PC-9 (cell line): ENCODE measurements at regions not wholly inside any gene's neighbourhood (a gene's known extent, or its start where the extent isn't known, plus 50 kb on each side); places are given as distances from the start of the nearest gene placed in this dataset.

Experiments
- BruUV-seq: library from RNA; stranded (reverse); fragments of 400-500 nt; replicated peaks from 2 replicates; lab custom pipeline; 2021; lab: Mats Ljungman, UMichigan
- CTCF ChIA-PET: fragments of 300-600 bp; sonication (Branson Sonifier 250); formaldehyde crosslinking; loops from one replicate; lab custom pipeline; 2022; ENCODE audit warnings: antibody characterized with exemption; lab: Charles Lee
- POLR2A ChIA-PET: fragments of 300-600 bp; sonication (Branson Sonifier 250); formaldehyde crosslinking; loops from one replicate; lab custom pipeline; 2022; ENCODE audit warnings: antibody characterized with exemption; ENCODE audit not compliant: unreplicated experiment; lab: Charles Lee
- DNase-seq, 2 experiments: peaks; one replicate each; pipeline versions ENCODE4 v3.0.0 to v3.0.0-alpha.2; 2015 to 2022; ENCODE audit warnings: mixed read lengths in 1 of 2
- H2AFZ ChIP-seq: fragments of 200-600 bp; sonication (generic); 2 replicates; pipeline ENCODE4 v1.8.1; 2017; ENCODE audit warnings: antibody characterized with exemption
- H3F3A ChIP-seq: fragments of 200-600 bp; sonication (generic); 2 replicates; pipeline ENCODE4 v1.8.1; 2017; ENCODE audit warnings: antibody characterized with exemption, mild to moderate bottlenecking, low read depth; ENCODE audit not compliant: insufficient read depth
- H3K27ac ChIP-seq: fragments of 200-600 bp; sonication (generic); 2 replicates; pipeline ENCODE4 v1.6.1; 2016; ENCODE audit warnings: mixed run types
- H3K27me3 ChIP-seq: fragments of 200-600 bp; sonication (generic); 2 replicates; pipeline ENCODE4 v1.6.1; 2016; ENCODE audit warnings: low read depth, mixed run types; ENCODE audit not compliant: insufficient read depth
- H3K36me3 ChIP-seq: fragments of 200-600 bp; sonication (generic); 2 replicates; pipeline ENCODE4 v1.6.1; 2016; ENCODE audit warnings: low read depth, mixed run types
- H3K4me1 ChIP-seq: fragments of 200-600 bp; sonication (generic); replicated peaks from 2 replicates; pipeline ENCODE4 v1.6.1; 2016; ENCODE audit warnings: mixed run types; ENCODE audit not compliant: insufficient read depth
- H3K4me2 ChIP-seq: fragments of 200-600 bp; sonication (generic); 2 replicates; pipeline ENCODE4 v1.6.1; 2017; ENCODE audit warnings: mixed run types
- H3K4me3 ChIP-seq: fragments of 200-600 bp; sonication (generic); 2 replicates; pipeline ENCODE4 v1.6.1; 2016; ENCODE audit warnings: mixed run types
- H3K79me2 ChIP-seq: fragments of 200-600 bp; sonication (generic); 2 replicates; pipeline ENCODE4 v1.6.1; 2017; ENCODE audit warnings: low read depth, mixed run types
- H3K9me2 ChIP-seq: fragments of 200-600 bp; sonication (generic); 2 replicates; pipeline ENCODE4 v1.8.1; 2017; ENCODE audit warnings: mild to moderate bottlenecking; ENCODE audit not compliant: insufficient read depth
- H3K9me3 ChIP-seq: fragments of 200-600 bp; sonication (generic); 2 replicates; pipeline ENCODE4 v1.8.1; 2016; ENCODE audit warnings: low read depth; ENCODE audit not compliant: insufficient read depth
- H4K20me1 ChIP-seq: fragments of 200-600 bp; sonication (generic); 2 replicates; pipeline ENCODE4 v1.8.1; 2017; ENCODE audit not compliant: insufficient read depth
- EZH2 ChIP-seq: fragments of 200-600 bp; sonication (generic); IDR thresholded peaks from 2 replicates; pipeline ENCODE4 v1.8.0; 2017; ENCODE audit warnings: antibody characterized with exemption, low read depth
- intact Hi-C: fragments of 100-400 bp; cut with micrococcal nuclease; formaldehyde crosslinking; loops from one replicate; pipeline ENCODE4 v1.10.0; 2022; ENCODE audit not compliant: unreplicated experiment
- TF ChIP-seq, protein P1 (sequence below): fragments of 200-600 bp; sonication (generic); conservative IDR thresholded peaks from 2 replicates; pipeline ENCODE4 v1.6.1; 2017; ENCODE audit warnings: mixed run types, antibody characterized with exemption, mild to moderate bottlenecking, moderate library complexity

DNA sequence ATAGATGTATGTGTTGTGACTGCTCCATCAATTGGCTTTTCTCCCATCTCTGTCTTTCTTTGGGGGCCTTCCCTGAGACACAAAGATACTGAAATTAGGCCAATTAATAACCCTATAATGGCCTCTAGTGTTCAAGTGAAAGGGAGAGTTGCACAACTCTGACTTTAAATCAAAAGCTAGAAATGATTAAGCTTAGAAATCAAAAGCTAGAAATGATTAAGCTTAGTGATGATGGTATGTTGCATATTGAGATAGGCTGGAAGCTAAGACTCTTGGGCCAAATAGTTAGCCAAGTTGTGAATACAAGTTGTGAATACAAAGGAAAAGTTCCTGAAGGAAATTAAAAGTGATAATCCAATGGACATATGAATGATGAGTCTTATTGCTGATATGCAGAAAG lies 452.9 kb upstream of the AGA start:
- BruUV-seq: no TSS peak

DNA sequence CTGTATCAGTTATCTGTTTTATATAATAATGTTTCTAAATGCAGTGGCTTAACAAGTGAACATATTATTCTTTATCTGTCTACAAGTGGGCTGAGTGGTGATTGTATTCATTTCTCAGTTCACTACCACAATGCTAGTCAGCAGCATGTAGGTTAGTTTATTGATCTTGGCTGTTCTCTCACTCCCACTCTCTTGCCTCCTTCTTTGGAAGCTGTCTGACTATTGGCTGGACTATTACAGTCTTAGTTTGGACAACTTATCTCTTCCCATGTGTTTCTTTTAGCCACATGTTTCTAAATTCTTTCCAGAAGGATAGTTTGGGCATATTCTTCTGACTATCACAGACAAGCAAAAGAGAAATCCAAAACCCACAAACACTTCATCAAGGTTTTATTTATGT lies 459.5 kb upstream of the AGA start:
- H3K4me2 ChIP-seq: no peak overlapping the region
- CTCF ChIA-PET: no interaction called here
- no peaks in the 10 kb centered on the region for H4K20me1 ChIP-seq
- POLR2A ChIA-PET: no interaction called here
- H3K9me3 ChIP-seq: no peaks in the 10 kb centered on the region
- intact Hi-C loops: no loop called here
- H3K27ac ChIP-seq: no peak overlapping the region
- H2AFZ ChIP-seq: no peak overlapping the region
- no peaks in the 10 kb centered on the region for H3F3A ChIP-seq
- DNase-seq: no peak
- H3K27me3 ChIP-seq: no peaks in the 10 kb centered on the region
- BruUV-seq: no TSS peak
- no peaks in the 10 kb centered on the region for H3K4me1 ChIP-seq
- no peaks in the 10 kb centered on the region for H3K9me2 ChIP-seq
- TF ChIP-seq, protein P1, sequence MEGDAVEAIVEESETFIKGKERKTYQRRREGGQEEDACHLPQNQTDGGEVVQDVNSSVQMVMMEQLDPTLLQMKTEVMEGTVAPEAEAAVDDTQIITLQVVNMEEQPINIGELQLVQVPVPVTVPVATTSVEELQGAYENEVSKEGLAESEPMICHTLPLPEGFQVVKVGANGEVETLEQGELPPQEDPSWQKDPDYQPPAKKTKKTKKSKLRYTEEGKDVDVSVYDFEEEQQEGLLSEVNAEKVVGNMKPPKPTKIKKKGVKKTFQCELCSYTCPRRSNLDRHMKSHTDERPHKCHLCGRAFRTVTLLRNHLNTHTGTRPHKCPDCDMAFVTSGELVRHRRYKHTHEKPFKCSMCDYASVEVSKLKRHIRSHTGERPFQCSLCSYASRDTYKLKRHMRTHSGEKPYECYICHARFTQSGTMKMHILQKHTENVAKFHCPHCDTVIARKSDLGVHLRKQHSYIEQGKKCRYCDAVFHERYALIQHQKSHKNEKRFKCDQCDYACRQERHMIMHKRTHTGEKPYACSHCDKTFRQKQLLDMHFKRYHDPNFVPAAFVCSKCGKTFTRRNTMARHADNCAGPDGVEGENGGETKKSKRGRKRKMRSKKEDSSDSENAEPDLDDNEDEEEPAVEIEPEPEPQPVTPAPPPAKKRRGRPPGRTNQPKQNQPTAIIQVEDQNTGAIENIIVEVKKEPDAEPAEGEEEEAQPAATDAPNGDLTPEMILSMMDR: no peak
- TF ChIP-seq EZH2: no peak
- H3K36me3 ChIP-seq: no peaks in the 10 kb centered on the region
- no peak overlapping the region for H3K4me3 ChIP-seq
- no peaks in the 10 kb centered on the region for H3K79me2 ChIP-seq

More for the DNA sequence above, 452.9 kb upstream of the AGA start:
- ChIA-PET POLR2A (no interaction called here), CTCF (no interaction called here)
- no peaks in the 10 kb centered on the region for H3K79me2 ChIP-seq
- H3K27me3 ChIP-seq: no peaks in the 10 kb centered on the region
- TF ChIP-seq, protein P1: no peak
- no peak for TF ChIP-seq EZH2
- no peak overlapping the region for H3K4me2 ChIP-seq
- intact Hi-C loops: no loop called here
- DNase-seq: no peak
- no peaks in the 10 kb centered on the region for H3K4me1 ChIP-seq
- H3K9me3 ChIP-seq: no peaks in the 10 kb centered on the region
- no peaks in the 10 kb centered on the region for H3K36me3 ChIP-seq
- H3F3A ChIP-seq: no peaks in the 10 kb centered on the region
- H4K20me1 ChIP-seq: no peaks in the 10 kb centered on the region
- no peaks in the 10 kb centered on the region for H3K9me2 ChIP-seq
- H3K27ac ChIP-seq: no peak overlapping the region
- H2AFZ ChIP-seq: no peak overlapping the region
- no peak overlapping the region for H3K4me3 ChIP-seq

DNA sequence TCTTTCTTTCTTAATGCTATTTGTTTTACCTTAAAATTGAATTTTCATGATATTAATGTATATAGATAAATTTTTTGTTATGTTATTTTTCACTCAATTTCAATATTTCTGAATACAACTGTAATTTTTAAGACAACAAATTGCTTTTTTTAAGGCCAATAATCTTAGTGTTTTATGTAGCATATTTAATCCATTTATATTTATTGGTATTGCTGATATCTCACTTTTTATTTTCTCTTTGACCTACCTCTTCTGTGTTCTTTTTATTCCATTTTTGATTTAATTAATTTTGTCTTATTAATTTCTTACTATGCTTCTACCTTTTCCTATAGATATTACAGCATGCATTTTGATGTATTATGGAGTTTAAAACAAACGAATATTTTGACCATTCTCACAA lies 460.1 kb upstream of the AGA start:
- ChIA-PET POLR2A (no interaction called here), CTCF (no interaction called here)
- Histone ChIP-seq H3K27ac (no peak overlapping the region), H3K79me2 (no peaks in the 10 kb centered on the region), H2AFZ (no peak overlapping the region), H3K9me2 (no peaks in the 10 kb centered on the region), H4K20me1 (no peaks in the 10 kb centered on the region), H3K4me1 (no peaks in the 10 kb centered on the region), H3K36me3 (no peaks in the 10 kb centered on the region), H3K4me3 (no peak overlapping the region), H3K9me3 (no peaks in the 10 kb centered on the region), H3F3A (no peaks in the 10 kb centered on the region), H3K4me2 (no peak overlapping the region), H3K27me3 (no peaks in the 10 kb centered on the region)
- no peak for DNase-seq
- BruUV-seq: no TSS peak
- intact Hi-C loops: no loop called here
- TF ChIP-seq, protein P1: no peak
- no peak for TF ChIP-seq EZH2
